ENCODE measurements at regions not wholly inside any gene's neighbourhood (a gene's known extent, or its start where the extent isn't known, plus 50 kb on each side); places are given as distances from the start of the nearest gene placed in this dataset.

DNA sequence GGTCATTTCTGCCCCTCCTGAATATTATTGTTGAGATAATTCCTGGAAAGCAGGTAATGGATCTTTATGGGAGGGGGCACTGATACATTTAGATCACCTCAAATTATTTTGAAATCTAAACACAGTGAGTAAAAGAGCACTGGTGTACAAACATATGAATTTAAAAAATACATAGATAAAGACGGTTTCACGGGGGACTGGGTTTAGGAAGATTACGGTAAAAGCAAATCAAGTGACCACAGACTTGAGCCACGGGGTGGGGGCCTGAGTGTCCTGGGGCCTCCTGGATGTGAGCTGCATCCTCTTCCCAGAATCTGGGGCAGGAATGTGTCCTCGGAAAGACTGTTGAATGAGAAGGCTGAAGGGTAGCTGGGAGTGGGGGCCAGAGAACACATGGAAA lies 219.1 kb upstream of the KLF6 start:
- TF ChIP-seq POLR2AphosphoS5 (IDR thresholded peaks at IDR 0.05; ENCODE audit: insufficient read depth, low read depth, low read length) (no peak), POLR2A (IDR thresholded peaks at IDR 0.05; ENCODE audit: low read depth, low read length) (no peak), JUN (IDR thresholded peaks at IDR 0.05; ENCODE audit: borderline replicate concordance, insufficient read depth, insufficient read length, low read depth) (no peak), EZH2 (IDR thresholded peaks at IDR 0.05; ENCODE audit: borderline replicate concordance, low read depth, low read length, severe bottlenecking) (no peak)
- TF ChIP-seq, protein P1, sequence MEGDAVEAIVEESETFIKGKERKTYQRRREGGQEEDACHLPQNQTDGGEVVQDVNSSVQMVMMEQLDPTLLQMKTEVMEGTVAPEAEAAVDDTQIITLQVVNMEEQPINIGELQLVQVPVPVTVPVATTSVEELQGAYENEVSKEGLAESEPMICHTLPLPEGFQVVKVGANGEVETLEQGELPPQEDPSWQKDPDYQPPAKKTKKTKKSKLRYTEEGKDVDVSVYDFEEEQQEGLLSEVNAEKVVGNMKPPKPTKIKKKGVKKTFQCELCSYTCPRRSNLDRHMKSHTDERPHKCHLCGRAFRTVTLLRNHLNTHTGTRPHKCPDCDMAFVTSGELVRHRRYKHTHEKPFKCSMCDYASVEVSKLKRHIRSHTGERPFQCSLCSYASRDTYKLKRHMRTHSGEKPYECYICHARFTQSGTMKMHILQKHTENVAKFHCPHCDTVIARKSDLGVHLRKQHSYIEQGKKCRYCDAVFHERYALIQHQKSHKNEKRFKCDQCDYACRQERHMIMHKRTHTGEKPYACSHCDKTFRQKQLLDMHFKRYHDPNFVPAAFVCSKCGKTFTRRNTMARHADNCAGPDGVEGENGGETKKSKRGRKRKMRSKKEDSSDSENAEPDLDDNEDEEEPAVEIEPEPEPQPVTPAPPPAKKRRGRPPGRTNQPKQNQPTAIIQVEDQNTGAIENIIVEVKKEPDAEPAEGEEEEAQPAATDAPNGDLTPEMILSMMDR (IDR thresholded peaks at IDR 0.05; ENCODE audit: extremely low read depth in 1 of 2, insufficient read depth in 1 of 2, low read depth in 1 of 2, low read length in 2 of 2): no peak
